K562 (cell line): ENCODE measurements at regions not wholly inside any gene's neighbourhood (a gene's known extent, or its start where the extent isn't known, plus 50 kb on each side); places are given as distances from the start of the nearest gene placed in this dataset.

Source experiments
- ATAC-seq: fragments of 200-7000 bp; cut with Tn5 transposase; 3 replicates; pipeline ENCODE4 v1.9.1; 2020; ENCODE audit warnings: moderate library complexity
- BruUV-seq: library from RNA; stranded (reverse); fragments of 400-500 nt; replicated peaks from 2 replicates; lab custom pipeline; 2021; lab: Mats Ljungman, UMichigan
- CTCF ChIA-PET: fragments of 300-600 bp; formaldehyde crosslinking; extraction: SDS; loops from one replicate; lab custom pipeline; 2021; ENCODE audit warnings: low intra/inter-chr PET ratio; lab: Yijun Ruan, JAX
- POLR2A ChIA-PET: fragments of 300-600, 350-650 bp; sonication (Branson Sonifier 250); formaldehyde crosslinking; extraction: SDS; loops from one replicate; lab custom pipeline; 2021; ENCODE audit warnings: antibody characterized with exemption, inconsistent platforms; lab: Yijun Ruan, JAX
- DNase-seq, 4 experiments: peaks; one replicate each; pipeline versions ENCODE4 v3.0.0 to v3.0.0-alpha.2; 2011 to 2018; ENCODE audit warnings: low spot score in 3 of 4, mixed read lengths in 3 of 4; ENCODE audit errors: extremely low read depth in 1 of 4
- FAIRE-seq: peaks from 2 replicates; lab custom pipeline; 2011; peaks lifted over from hg19 to GRCh38; lab: Jason Lieb, UNC
- H2AFZ ChIP-seq: 2 replicates; pipeline ENCODE4 v1.6.0; 2011; ENCODE audit warnings: low read depth, low read length, control low read depth, inconsistent platforms
- H3K27ac ChIP-seq: fragments of 200-600 bp; 3 replicates; pipeline ENCODE4 v1.8.0; 2011; ENCODE audit warnings: low read depth, mild to moderate bottlenecking, control low read depth, inconsistent platforms, low read length, moderate library complexity, mixed read lengths; ENCODE audit errors: extremely low read depth
- H3K27me3 ChIP-seq, 2 experiments: fragments of 300-600 bp in 1 of 2; 2 replicates in 1 of 2; 3 replicates in 1 of 2; pipeline versions ENCODE4 v1.6.0 to v1.8.0; 2011; ENCODE audit warnings: inconsistent platforms in 2 of 2, low read length in 2 of 2, mild to moderate bottlenecking in 1 of 2, mixed read lengths in 1 of 2, moderate library complexity in 1 of 2; ENCODE audit not compliant: control insufficient read depth in 2 of 2, insufficient read depth in 2 of 2
- H3K36me3 ChIP-seq: fragments of 300-600 bp; 3 replicates; pipeline ENCODE4 v1.8.0; 2011; ENCODE audit warnings: mild to moderate bottlenecking, low read length, inconsistent platforms; ENCODE audit not compliant: control insufficient read depth, insufficient read depth
- H3K4me1 ChIP-seq, 2 experiments: fragments of 200-600 bp in 1 of 2; replicated peaks in 1 of 2; 2 replicates in 1 of 2; 3 replicates in 1 of 2; pipeline versions ENCODE4 v1.5.1 to v1.8.0; 2011; ENCODE audit warnings: inconsistent platforms in 2 of 2, low read length in 2 of 2, mild to moderate bottlenecking in 1 of 2, mixed read lengths in 1 of 2, moderate library complexity in 1 of 2; ENCODE audit not compliant: control insufficient read depth in 2 of 2, insufficient read depth in 2 of 2
- H3K4me2 ChIP-seq: 2 replicates; pipeline ENCODE4 v1.6.1; 2011; ENCODE audit warnings: low read length, control low read depth, inconsistent platforms, mixed read lengths; ENCODE audit not compliant: insufficient read depth
- H3K4me3 ChIP-seq: fragments of 200-600 bp; sonication (generic), shearing (Covaris generic); 2 replicates; pipeline ENCODE4 v1.5.1; 2016; ENCODE audit warnings: control low read depth, inconsistent platforms
- H3K79me2 ChIP-seq: fragments of 200-600 bp; 3 replicates; pipeline ENCODE4 v1.8.0; 2011; ENCODE audit warnings: low read length, inconsistent platforms; ENCODE audit not compliant: control insufficient read depth, insufficient read depth
- H3K9ac ChIP-seq, 2 experiments: 2 replicates each; pipeline versions ENCODE4 v1.6.0 to v1.6.1; 2011; ENCODE audit warnings: low read depth in 2 of 2, low read length in 2 of 2, control low read depth in 1 of 2, inconsistent platforms in 1 of 2, mild to moderate bottlenecking in 1 of 2, mixed read lengths in 1 of 2; ENCODE audit not compliant: insufficient read depth in 1 of 2
- H3K9me1 ChIP-seq: one replicate; pipeline ENCODE4 v1.6.0; 2011; ENCODE audit warnings: inconsistent platforms, mild to moderate bottlenecking, low read length, moderate library complexity; ENCODE audit not compliant: control insufficient read depth, insufficient read depth
- H3K9me3 ChIP-seq: replicated peaks from 2 replicates; pipeline ENCODE4 v1.5.1; 2011; ENCODE audit warnings: low read depth, low read length, inconsistent platforms; ENCODE audit not compliant: control insufficient read depth, insufficient read depth
- H4K20me1 ChIP-seq: replicated peaks from 2 replicates; pipeline ENCODE4 v1.6.1; 2011; ENCODE audit warnings: low read length, inconsistent platforms, mixed read lengths; ENCODE audit not compliant: control insufficient read depth, insufficient read depth
- ATF3 ChIP-seq, 2 experiments: fragments of 450-650 bp in 1 of 2; sonication (generic) in 1 of 2; formaldehyde crosslinking in 1 of 2; IDR thresholded peaks in 1 of 2; conservative IDR thresholded peaks in 1 of 2; 2 replicates each; pipeline versions ENCODE4 v1.6.1 to v1.8.1; 2016 to 2023; ENCODE audit warnings: mild to moderate bottlenecking in 2 of 2, moderate library complexity in 2 of 2, inconsistent platforms in 1 of 2, missing genetic modification reagents in 1 of 2
- ATF7 ChIP-seq: fragments of 450-650 bp; IDR thresholded peaks from 2 replicates; pipeline ENCODE4 v1.7.1; 2014; ENCODE audit warnings: mild to moderate bottlenecking, moderate library complexity
- E2F1 ChIP-seq: sonication (generic); formaldehyde crosslinking; IDR thresholded peaks from 2 replicates; pipeline ENCODE4 v1.8.1; 2023; ENCODE audit warnings: mild to moderate bottlenecking, missing genetic modification reagents, moderate library complexity
- FOXP4 ChIP-seq: sonication (generic); formaldehyde crosslinking; IDR thresholded peaks from 2 replicates; pipeline ENCODE4 v1.8.0; 2022; ENCODE audit warnings: mild to moderate bottlenecking, missing genetic modification reagents, borderline replicate concordance
- GATAD2B ChIP-seq: fragments of 450-650 bp; IDR thresholded peaks from 2 replicates; pipeline ENCODE4 v1.6.1; 2017; ENCODE audit warnings: mild to moderate bottlenecking, borderline replicate concordance
- MCM3 ChIP-seq: fragments of 450-650 bp; IDR thresholded peaks from 2 replicates; pipeline ENCODE4 v1.6.1; 2016
- NCOA4 ChIP-seq: fragments of 450-650 bp; IDR thresholded peaks from 2 replicates; pipeline ENCODE4 v1.6.1; 2018; ENCODE audit warnings: mild to moderate bottlenecking; ENCODE audit not compliant: partially characterized antibody
- SIN3B ChIP-seq: fragments of 450-650 bp; IDR thresholded peaks from 2 replicates; pipeline ENCODE4 v1.6.1; 2017; ENCODE audit warnings: low read depth, mild to moderate bottlenecking, moderate library complexity
- ZNF165 ChIP-seq: fragments of 250-450 bp; sonication (Bioruptor Pico); IDR thresholded peaks from 2 replicates; pipeline ENCODE4 v1.4.0; 2020; ENCODE audit warnings: borderline replicate concordance
- ZNF740 ChIP-seq, 3 experiments: fragments of 200-800 bp in 1 of 3; sonication (Bioruptor generic) in 1 of 3; sonication (generic) in 1 of 3; formaldehyde crosslinking in 1 of 3; IDR thresholded peaks; 2 replicates each; pipeline versions ENCODE4 v1.6.1 to v1.8.0; 2016 to 2022; ENCODE audit warnings: mild to moderate bottlenecking in 2 of 3, missing compliant biosample characterization in 2 of 3, missing genetic modification characterization in 2 of 3, missing genetic modification reagents in 1 of 3
- WGBS: fragments of 100-300 bp; shearing (Covaris generic); methylation state at CpG from one replicate; pipeline ENCODE4 v1.1.6; 2016; ENCODE audit warnings: low coverage, mixed read lengths; ENCODE audit not compliant: insufficient coverage; ENCODE audit errors: missing lambda C conversion rate; 5-methylcytosine and 5-hydroxymethylcytosine counted together
- in situ Hi-C: fragments of 300-500 bp; cut with MboI; formaldehyde crosslinking; loops from 4 replicates; pipeline ENCODE4 v1.15.0; 2018; ENCODE audit warnings: inconsistent platforms, mixed read lengths
- intact Hi-C: fragments of 100-400 bp; cut with micrococcal nuclease; formaldehyde crosslinking; loops from 2 replicates; pipeline ENCODE4 v1.14.2; 2022

- Histone ChIP-seq H2AFZ (no peak overlapping the region), H3K4me3 (no peak overlapping the region), H3K9ac (no peak overlapping the region), H4K20me1 (no peaks in the 10 kb centered on the region), H3K9me1 (no peaks in the 10 kb centered on the region), H3K79me2 (no peaks in the 10 kb centered on the region), H3K36me3 (no peaks in the 10 kb centered on the region), H3K27ac (no peak overlapping the region), H3K27me3 (no peaks in the 10 kb centered on the region), H3K4me2 (no peak overlapping the region), H3K9me3 (0 out of 2 replicates have a peak, but pooled peaks cover 1% of the 10 kb centered on the region), H3K4me1 (no peaks in the 10 kb centered on the region)
- 6% methylated on average over 5 of the region's 5 CpGs for WGBS
- ATAC-seq, result no peak
- intact Hi-C loops (no loop called here), in situ Hi-C loops (no loop called here)
- DNase-seq, result no peak
- no peak for FAIRE-seq
- ChIA-PET POLR2A (interaction anchor here (0.8 kb wide), 1 partner anchor 10 kb away, joined by 3 read pairs; no protein-coding TSS in a partner anchor), CTCF (no interaction called here)
- no peak for TF ChIP-seq MCM3
- no peak for TF ChIP-seq GATAD2B
- no peak for TF ChIP-seq ATF7
- no peak for TF ChIP-seq NCOA4
- BruUV-seq, result no TSS peak
These were observed 816.2 kb upstream of the SOX9 start for GRCh38 chr17:71304498-71305158.

- POLR2A ChIA-PET, result no interaction called here
- TF ChIP-seq E2F1 (no peak), ZNF165 (CRISPR knock-in tag) (no peak), SIN3B (no peak), ATF3 (IDR thresholded peaks at IDR 0.05) (no peak), ATF3 (CRISPR knock-in tag; conservative IDR thresholded peaks at IDR 0.05) (no peak), FOXP4 (CRISPR knock-in tag) (no peak), ZNF740 (CRISPR knock-in tag; IDR thresholded peaks at IDR 0.05) (no peak), ZNF740 (tag; IDR thresholded peaks at IDR 0.05) (no peak)
These were observed 807.0 kb upstream of the SOX9 start for GRCh38 chr17:71313866-71314265.

More at GRCh38 chr17:71313866-71314265, 807.0 kb upstream of the SOX9 start:
- ATAC-seq (no peak), FAIRE-seq (no peak), DNase-seq (no peak)
- Histone ChIP-seq H2AFZ (no peak overlapping the region), H3K9me1 (no peaks in the 10 kb centered on the region), H3K27me3 (no peaks in the 10 kb centered on the region), H3K27ac (no peak overlapping the region), H3K4me2 (no peak overlapping the region), H3K4me3 (no peak overlapping the region), H3K9me3 (no peaks in the 10 kb centered on the region), H3K9ac (no peak overlapping the region), H3K4me1 (no peaks in the 10 kb centered on the region), H3K79me2 (no peaks in the 10 kb centered on the region), H4K20me1 (no peaks in the 10 kb centered on the region), H3K36me3 (no peaks in the 10 kb centered on the region)
- in situ Hi-C loops, result no loop called here
- BruUV-seq, result no TSS peak
- CTCF ChIA-PET, result no interaction called here
- intact Hi-C loops, result no loop called here
- 0% methylated on average over 3 of the region's 3 CpGs for WGBS
